Sigmoid colon (tissue), 3 donors: ENCODE measurements at regions not wholly inside any gene's neighbourhood (a gene's known extent, or its start where the extent isn't known, plus 50 kb on each side); places are given as distances from the start of the nearest gene placed in this dataset.

Source experiments
- CTCF ChIP-seq, 4 experiments: fragments of 450-650 bp in 3 of 4; fragments of 200-600 bp in 1 of 4; IDR thresholded peaks; one replicate each; pipeline ENCODE4 v1.5.1; 2016 to 2019; ENCODE audit warnings: antibody characterized with exemption in 4 of 4, mild to moderate bottlenecking in 3 of 4, moderate library complexity in 2 of 4
- POLR2A ChIP-seq, 2 donors: fragments of 450-650 bp; IDR thresholded peaks; one replicate each; pipeline ENCODE4 v1.6.1; 2016; ENCODE audit warnings: antibody characterized with exemption in 2 of 2, mild to moderate bottlenecking in 2 of 2, moderate library complexity in 2 of 2

DNA sequence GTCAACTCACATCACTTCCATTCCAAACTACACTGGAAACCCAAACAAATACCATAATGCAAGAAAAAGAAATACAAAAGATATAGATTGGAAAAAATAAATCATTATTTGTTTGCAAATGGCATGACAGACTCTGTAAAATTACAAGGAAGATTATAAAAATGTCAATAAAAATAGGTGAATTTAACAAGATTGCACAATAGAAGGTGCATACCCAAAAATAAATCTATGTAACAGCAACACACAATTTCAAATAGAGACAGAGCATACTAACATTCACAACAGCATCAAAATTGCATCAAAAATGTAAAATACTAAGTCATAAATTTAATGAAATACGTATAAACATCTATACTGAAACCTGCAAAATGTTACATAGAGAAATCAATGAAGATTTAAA lies 1140.0 kb upstream of the GJE1 start:
- TF ChIP-seq POLR2A (IDR thresholded peaks at IDR 0.05) (no peak), CTCF (IDR thresholded peaks at IDR 0.05) (no peak)
